Transverse colon (tissue), 4 donors: ENCODE measurements at regions not wholly inside any gene's neighbourhood (a gene's known extent, or its start where the extent isn't known, plus 50 kb on each side); places are given as distances from the start of the nearest gene placed in this dataset.

ENCODE experiments used
- DNase-seq: peaks from one replicate; pipeline ENCODE4 v3.0.0-alpha.2; 2019
- H3K27ac ChIP-seq, 4 donors: fragments of 200-600 bp; sonication (generic); 2 replicates each; pipeline ENCODE4 v1.5.1; 2016 to 2018; ENCODE audit warnings: inconsistent platforms in 4 of 4
- H3K27me3 ChIP-seq: fragments of 200-600 bp; sonication (generic); 2 replicates; pipeline ENCODE4 v1.5.1; 2017; ENCODE audit warnings: inconsistent platforms
- H3K36me3 ChIP-seq, 4 donors: fragments of 200-600 bp; sonication (generic); 2 replicates each; pipeline ENCODE4 v1.5.1; 2017 to 2019; ENCODE audit warnings: inconsistent platforms in 4 of 4
- H3K4me1 ChIP-seq, 4 donors: fragments of 200-600 bp; sonication (generic); 2 replicates each; pipeline ENCODE4 v1.5.1; 2017 to 2020; ENCODE audit warnings: inconsistent platforms in 4 of 4
- H3K4me3 ChIP-seq, 4 donors: fragments of 200-600 bp; sonication (generic); 1 replicate in 1 of 4; 2 replicates in 3 of 4; pipeline versions ENCODE4 v1.5.1 to v1.6.1; 2017 to 2019; ENCODE audit warnings: inconsistent platforms in 4 of 4
- H3K9me3 ChIP-seq, 2 donors: fragments of 200-600 bp; sonication (generic); 2 replicates each; pipeline ENCODE4 v1.5.1; 2017 to 2019; ENCODE audit warnings: inconsistent platforms in 2 of 2
- EP300 ChIP-seq: sonication (generic); formaldehyde crosslinking; IDR thresholded peaks from one replicate; pipeline ENCODE4 v1.6.1; 2017; ENCODE audit warnings: antibody characterized with exemption, low read depth
- POLR2A ChIP-seq: fragments of 450-650 bp; IDR thresholded peaks from one replicate; pipeline ENCODE4 v1.6.1; 2016; ENCODE audit warnings: antibody characterized with exemption, mild to moderate bottlenecking, moderate library complexity
- POLR2AphosphoS5 ChIP-seq, 3 donors: sonication (generic); formaldehyde crosslinking; IDR thresholded peaks; one replicate each; pipeline ENCODE4 v1.6.1; 2016; ENCODE audit warnings: antibody characterized with exemption in 3 of 3
- WGBS, 2 donors: methylation state at CpG; one replicate each; pipeline ENCODE4 v1.1.5; 2018; ENCODE audit warnings: low coverage in 1 of 2; 5-methylcytosine and 5-hydroxymethylcytosine counted together
- in situ Hi-C, 4 donors: fragments of 200-750 bp; cut with MboI; loops; one replicate each; pipeline versions ENCODE4 v1.15.0 to v1.15.1; 2017; ENCODE audit warnings: low sequenced_read_pairs in 3 of 4, low pct_ligation_motif_present in 1 of 4, low pct_unique_long_range_greater_than_20kb in 1 of 4
- intact Hi-C: fragments of 100-400 bp; cut with DNase I; formaldehyde crosslinking; loops from one replicate; pipeline ENCODE4 v1.15.1; 2023; ENCODE audit warnings: low total_unique reads
- TF ChIP-seq, protein P1 (sequence below), 5 experiments: fragments of 200-600 bp in 3 of 5; fragments of 450-650 bp in 2 of 5; sonication (generic) in 3 of 5; IDR thresholded peaks; 1 replicate in 2 of 5; 2 replicates in 3 of 5; pipeline ENCODE4 v1.5.1; 2016 to 2017; ENCODE audit warnings: antibody characterized with exemption in 5 of 5, inconsistent platforms in 3 of 5, mild to moderate bottlenecking in 2 of 5, moderate library complexity in 1 of 5

DNA sequence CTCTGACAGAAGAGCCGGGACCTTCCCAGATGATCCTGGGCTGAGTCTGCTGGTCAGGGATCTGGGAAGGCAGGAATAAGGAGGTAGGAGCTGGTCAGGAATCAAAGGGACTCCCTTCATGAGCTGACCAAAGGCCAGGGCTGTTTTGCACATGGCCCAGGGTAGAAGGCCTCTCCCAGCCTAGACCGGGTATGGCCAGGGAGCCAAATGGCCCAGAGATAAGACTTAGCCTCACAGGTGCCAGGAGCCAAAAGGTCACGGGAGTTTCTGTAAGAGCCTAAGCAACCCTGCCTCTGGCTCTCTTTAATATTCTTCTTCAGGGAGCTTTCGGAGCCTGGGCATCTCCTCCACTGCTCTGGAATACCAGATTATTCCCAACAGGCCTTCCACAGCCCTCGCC lies 191.3 kb upstream of the PWP1 start:
- intact Hi-C loops: no loop called here
- no peak for TF ChIP-seq EP300
- no peak for TF ChIP-seq POLR2A
- TF ChIP-seq POLR2AphosphoS5 (IDR thresholded peaks at IDR 0.05): no peak
- TF ChIP-seq, protein P1, sequence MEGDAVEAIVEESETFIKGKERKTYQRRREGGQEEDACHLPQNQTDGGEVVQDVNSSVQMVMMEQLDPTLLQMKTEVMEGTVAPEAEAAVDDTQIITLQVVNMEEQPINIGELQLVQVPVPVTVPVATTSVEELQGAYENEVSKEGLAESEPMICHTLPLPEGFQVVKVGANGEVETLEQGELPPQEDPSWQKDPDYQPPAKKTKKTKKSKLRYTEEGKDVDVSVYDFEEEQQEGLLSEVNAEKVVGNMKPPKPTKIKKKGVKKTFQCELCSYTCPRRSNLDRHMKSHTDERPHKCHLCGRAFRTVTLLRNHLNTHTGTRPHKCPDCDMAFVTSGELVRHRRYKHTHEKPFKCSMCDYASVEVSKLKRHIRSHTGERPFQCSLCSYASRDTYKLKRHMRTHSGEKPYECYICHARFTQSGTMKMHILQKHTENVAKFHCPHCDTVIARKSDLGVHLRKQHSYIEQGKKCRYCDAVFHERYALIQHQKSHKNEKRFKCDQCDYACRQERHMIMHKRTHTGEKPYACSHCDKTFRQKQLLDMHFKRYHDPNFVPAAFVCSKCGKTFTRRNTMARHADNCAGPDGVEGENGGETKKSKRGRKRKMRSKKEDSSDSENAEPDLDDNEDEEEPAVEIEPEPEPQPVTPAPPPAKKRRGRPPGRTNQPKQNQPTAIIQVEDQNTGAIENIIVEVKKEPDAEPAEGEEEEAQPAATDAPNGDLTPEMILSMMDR (IDR thresholded peaks at IDR 0.05): no peak
- no peak overlapping the region for H3K27ac ChIP-seq
- no peaks in the 10 kb centered on the region for H3K27me3 ChIP-seq
- H3K9me3 ChIP-seq: no peaks in the 10 kb centered on the region
- H3K4me1 ChIP-seq: peaks cover 0 to 14% (median 8%) of the 10 kb centered on the region in 4 donors
- 90% methylated on average over 5 of the region's 5 CpGs; no CpG with 5 or more reads in 1 of the 2 donors for WGBS, 2 donors
- in situ Hi-C loops: no loop called here
- no peak for DNase-seq
- H3K4me3 ChIP-seq: no peak overlapping the region
- no peaks in the 10 kb centered on the region for H3K36me3 ChIP-seq

DNA sequence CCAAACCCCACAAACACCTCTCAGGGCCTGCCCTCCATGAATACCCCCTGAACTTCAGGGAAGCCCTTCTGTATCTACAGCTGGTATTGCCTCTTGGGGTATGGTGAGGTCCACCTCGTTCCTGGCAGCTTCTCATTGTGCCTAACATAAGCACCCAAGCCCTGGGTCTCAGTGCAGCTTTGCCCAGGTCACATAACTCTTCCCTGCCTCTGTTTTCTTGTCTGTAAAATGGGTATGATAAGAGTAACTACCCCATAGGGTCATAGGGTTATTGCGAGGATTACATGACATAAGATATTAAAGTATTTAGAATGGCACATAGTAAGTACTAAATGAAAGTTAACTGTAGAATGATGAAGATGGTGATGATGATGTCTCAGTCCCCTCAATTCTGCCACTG lies 190.0 kb upstream of the PWP1 start:
- whole genome bisulfite sequencing, 2 donors: 91 to 100% methylated on average over 1 to 2 of the region's 2 CpGs
- in situ Hi-C loops: no loop called here
- H3K4me3 ChIP-seq: no peak overlapping the region

DNA sequence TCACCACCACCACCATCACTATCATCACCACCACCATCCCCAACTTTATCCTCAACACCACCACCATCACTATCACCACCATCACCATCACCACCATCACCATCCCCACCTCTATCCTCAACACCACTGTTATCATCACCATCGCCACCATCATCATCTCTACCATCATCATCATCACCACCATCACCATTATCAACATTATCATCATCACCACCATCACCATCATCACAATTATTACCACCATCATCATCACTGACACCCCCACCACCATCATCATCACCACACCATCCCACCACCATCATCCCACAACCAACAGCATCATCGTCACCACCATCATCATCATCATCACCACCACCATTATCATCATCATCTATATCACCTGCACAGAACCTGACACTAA lies 188.4 kb upstream of the PWP1 start:
- TF ChIP-seq POLR2A (no peak), EP300 (no peak), POLR2AphosphoS5 (IDR thresholded peaks at IDR 0.05) (no peak)
- TF ChIP-seq, protein P1 (IDR thresholded peaks at IDR 0.05): no peak
- no peaks in the 10 kb centered on the region for H3K27me3 ChIP-seq
- H3K27ac ChIP-seq: no peak overlapping the region
- in situ Hi-C loops (no loop called here), intact Hi-C loops (no loop called here)
- peaks cover 0 to 12% (median 6%) of the 10 kb centered on the region in 4 donors for H3K4me1 ChIP-seq
- no peak overlapping the region for H3K4me3 ChIP-seq
- no peaks in the 10 kb centered on the region for H3K36me3 ChIP-seq
- H3K9me3 ChIP-seq: no peaks in the 10 kb centered on the region
- no peak for DNase-seq
- WGBS, 2 donors: 86 to 92% methylated on average over 2 of the region's 2 CpGs

More for the DNA sequence above, 190.0 kb upstream of the PWP1 start:
- Histone ChIP-seq H3K9me3 (no peaks in the 10 kb centered on the region), H3K4me1 (peaks cover 0 to 14% (median 8%) of the 10 kb centered on the region in 4 donors), H3K27ac (no peak overlapping the region), H3K36me3 (no peaks in the 10 kb centered on the region), H3K27me3 (no peaks in the 10 kb centered on the region)
- TF ChIP-seq POLR2AphosphoS5 (IDR thresholded peaks at IDR 0.05): no peak
- TF ChIP-seq, protein P1 (IDR thresholded peaks at IDR 0.05): no peak
- TF ChIP-seq POLR2A: no peak
- no peak for TF ChIP-seq EP300
- no peak for DNase-seq
- intact Hi-C loops: no loop called here

DNA sequence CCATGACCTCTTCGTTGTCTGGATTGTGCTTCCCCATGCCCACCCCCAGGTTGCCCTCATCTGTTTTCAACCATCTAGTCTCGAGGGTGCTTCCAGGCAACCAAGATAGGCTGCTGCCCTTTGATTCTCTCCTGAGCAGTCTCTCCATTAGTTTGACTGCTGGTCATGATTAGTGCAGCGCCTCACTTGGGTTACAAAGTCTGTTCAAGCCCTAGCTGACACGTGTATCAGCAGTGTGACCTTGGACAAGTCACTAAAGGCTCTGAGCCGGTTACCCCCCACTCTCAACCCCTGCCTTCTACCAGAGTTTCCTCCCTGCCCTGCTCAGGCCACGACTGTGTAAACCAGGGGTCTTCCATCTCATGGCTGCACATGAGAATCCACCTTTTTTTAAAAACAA lies 185.3 kb upstream of the PWP1 start:
- no peak overlapping the region for H3K4me3 ChIP-seq
- no peak overlapping the region for H3K27ac ChIP-seq
- intact Hi-C loops: no loop called here
- TF ChIP-seq EP300: no peak
- no peak for TF ChIP-seq POLR2AphosphoS5 (IDR thresholded peaks at IDR 0.05)
- TF ChIP-seq, protein P1 (IDR thresholded peaks at IDR 0.05): no peak
- TF ChIP-seq POLR2A: no peak
- H3K27me3 ChIP-seq: no peaks in the 10 kb centered on the region
- no peaks in the 10 kb centered on the region for H3K9me3 ChIP-seq
- 76% methylated on average over 6 of the region's 6 CpGs; no CpG with 5 or more reads in 1 of the 2 donors for WGBS, 2 donors
- H3K4me1 ChIP-seq: no peaks in the 10 kb centered on the region
- no peak for DNase-seq
- no peaks in the 10 kb centered on the region for H3K36me3 ChIP-seq
- in situ Hi-C loops: no loop called here
